SU-DHL-6 (cell line): ENCODE measurements at regions not wholly inside any gene's neighbourhood (a gene's known extent, or its start where the extent isn't known, plus 50 kb on each side); places are given as distances from the start of the nearest gene placed in this dataset.

Experiments
- H2AFZ ChIP-seq: fragments of 200-600 bp; sonication (generic); 2 replicates; pipeline ENCODE4 v1.6.1; 2014; ENCODE audit warnings: low read depth, mild to moderate bottlenecking, moderate library complexity, mixed read lengths, antibody characterized with exemption, low read length; ENCODE audit not compliant: severe bottlenecking
- H3F3A ChIP-seq: fragments of 200-600 bp; shearing (Covaris generic); 2 replicates; pipeline ENCODE4 v1.6.0; 2016; ENCODE audit warnings: antibody characterized with exemption, mild to moderate bottlenecking; ENCODE audit not compliant: insufficient read depth
- H3K27ac ChIP-seq: fragments of 200-600 bp; sonication (generic); 2 replicates; pipeline ENCODE4 v1.5.1; 2016; ENCODE audit warnings: low read depth, mild to moderate bottlenecking, low read length, moderate library complexity, mixed read lengths
- H3K27me3 ChIP-seq: fragments of 200-600 bp; sonication (generic), shearing (Covaris generic); 2 replicates; pipeline ENCODE4 v1.6.0; 2014; ENCODE audit warnings: mild to moderate bottlenecking, low read length
- H3K36me3 ChIP-seq: fragments of 200-600 bp; sonication (generic); 2 replicates; pipeline ENCODE4 v1.6.1; 2014; ENCODE audit warnings: mild to moderate bottlenecking, low read length, mixed read lengths
- H3K4me2 ChIP-seq: fragments of 300-600, 200-600 bp; shearing (Covaris generic), sonication (generic); 2 replicates; pipeline ENCODE4 v1.6.0; 2014; ENCODE audit warnings: low read length, low read depth, mild to moderate bottlenecking; ENCODE audit not compliant: poor library complexity, severe bottlenecking
- H3K4me3 ChIP-seq: fragments of 200-600 bp; sonication (generic); 2 replicates; pipeline ENCODE4 v1.5.1; 2014; ENCODE audit warnings: antibody characterized with exemption, low read length, mild to moderate bottlenecking, mixed read lengths; ENCODE audit not compliant: insufficient read depth, poor library complexity, severe bottlenecking
- H3K79me2 ChIP-seq: fragments of 200-600 bp; sonication (generic); 2 replicates; pipeline ENCODE4 v1.6.1; 2014; ENCODE audit warnings: mild to moderate bottlenecking, low read length, moderate library complexity; ENCODE audit not compliant: insufficient read depth
- H3K9ac ChIP-seq: fragments of 200-600 bp; sonication (generic); 2 replicates; pipeline ENCODE4 v1.7.0; 2014; ENCODE audit warnings: mild to moderate bottlenecking, low read length
- H3K9me2 ChIP-seq: fragments of 200-600 bp; sonication (generic); replicated peaks from 2 replicates; pipeline ENCODE4 v1.6.1; 2014; ENCODE audit warnings: low read length; ENCODE audit not compliant: insufficient read depth
- H3K9me3 ChIP-seq: fragments of 200-600 bp; sonication (generic); 2 replicates; pipeline ENCODE4 v1.6.1; 2014; ENCODE audit warnings: low read length, mixed read lengths; ENCODE audit not compliant: insufficient read depth
- H4K20me1 ChIP-seq: fragments of 200-600 bp; sonication (generic); 2 replicates; pipeline ENCODE4 v1.6.1; 2014; ENCODE audit warnings: low read depth, mild to moderate bottlenecking, antibody characterized with exemption, low read length, moderate library complexity, mixed read lengths
- EZH2phosphoT487 ChIP-seq: fragments of 200-600 bp; sonication (generic), shearing (Covaris generic); conservative IDR thresholded peaks from 2 replicates; pipeline ENCODE4 v1.6.1; 2018; ENCODE audit warnings: mild to moderate bottlenecking, antibody characterized with exemption, low read length, moderate library complexity, mixed read lengths
- TF ChIP-seq, protein P1 (sequence below): fragments of 200-600 bp; sonication (generic); IDR thresholded peaks from one replicate; pipeline ENCODE4 v1.5.1; 2017; ENCODE audit warnings: antibody characterized with exemption, mild to moderate bottlenecking, low read length, moderate library complexity; ENCODE audit not compliant: insufficient read depth, poor library complexity, severe bottlenecking

DNA sequence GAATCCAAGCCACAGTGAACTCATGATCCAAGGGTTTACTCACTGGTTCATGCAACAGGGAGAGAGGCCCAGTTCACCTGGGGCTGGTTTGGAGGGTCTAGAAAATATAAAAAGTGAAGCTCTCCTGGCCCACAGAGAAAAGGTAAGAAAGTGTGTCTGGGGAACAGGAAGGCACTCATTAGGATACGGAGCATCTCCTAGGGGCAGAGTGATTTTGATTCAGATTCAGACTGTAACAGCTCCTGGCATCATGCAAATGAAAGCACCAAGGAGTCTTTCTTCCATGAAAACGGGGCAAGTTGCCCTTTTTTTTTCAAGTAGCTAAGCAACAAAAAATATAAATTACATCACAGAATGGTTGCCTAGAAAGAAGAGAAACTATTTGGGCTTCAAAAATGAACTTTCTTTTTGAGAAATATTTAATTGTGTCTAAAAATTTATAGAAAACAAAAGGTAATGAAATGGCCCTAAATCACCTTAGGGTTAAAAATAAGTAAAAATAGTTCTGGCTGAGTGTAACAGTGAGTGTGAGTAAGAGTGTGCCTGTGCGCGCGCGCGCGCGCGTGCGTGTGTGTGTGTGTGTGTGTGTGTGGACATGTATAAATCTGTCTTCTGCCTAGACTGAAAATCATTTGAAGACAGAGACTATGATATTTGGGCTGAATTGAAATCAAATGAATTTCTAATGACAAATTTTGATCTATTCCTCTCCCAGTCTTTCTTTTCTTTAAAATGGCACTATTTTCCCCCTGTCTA, 177.8 kb upstream of the ZNF462 start:
- no peak overlapping the region for H3K9ac ChIP-seq

DNA sequence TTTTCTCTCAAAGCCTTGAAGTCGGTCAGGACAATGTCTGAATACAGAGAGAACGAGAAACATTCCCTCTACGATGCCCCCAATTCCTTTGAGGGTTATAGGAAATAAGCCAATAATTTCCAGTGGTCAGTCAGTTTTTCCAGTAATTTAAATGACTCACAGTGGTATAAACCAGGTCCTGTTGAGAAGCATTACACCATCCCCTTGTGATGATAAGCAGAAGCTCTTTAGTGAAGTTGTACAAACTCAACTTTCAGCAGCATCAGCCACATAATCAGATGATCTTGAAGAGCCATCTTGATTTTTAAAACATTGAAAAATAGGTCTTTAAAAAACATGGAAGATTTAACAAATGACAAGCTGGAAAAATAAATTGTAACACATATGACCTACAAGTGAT, 173.9 kb upstream of the ZNF462 start:
- Histone ChIP-seq H4K20me1 (no peaks in the 10 kb centered on the region), H3K4me3 (no peak overlapping the region), H3K4me2 (no peak overlapping the region), H3K36me3 (no peaks in the 10 kb centered on the region), H2AFZ (no peak overlapping the region), H3K79me2 (no peaks in the 10 kb centered on the region), H3K9me2 (no peaks in the 10 kb centered on the region), H3K27ac (no peak overlapping the region), H3K27me3 (no peaks in the 10 kb centered on the region), H3F3A (no peaks in the 10 kb centered on the region), H3K9me3 (no peaks in the 10 kb centered on the region), H3K9ac (no peak overlapping the region)
- no peak for TF ChIP-seq EZH2phosphoT487
- TF ChIP-seq, protein P1, sequence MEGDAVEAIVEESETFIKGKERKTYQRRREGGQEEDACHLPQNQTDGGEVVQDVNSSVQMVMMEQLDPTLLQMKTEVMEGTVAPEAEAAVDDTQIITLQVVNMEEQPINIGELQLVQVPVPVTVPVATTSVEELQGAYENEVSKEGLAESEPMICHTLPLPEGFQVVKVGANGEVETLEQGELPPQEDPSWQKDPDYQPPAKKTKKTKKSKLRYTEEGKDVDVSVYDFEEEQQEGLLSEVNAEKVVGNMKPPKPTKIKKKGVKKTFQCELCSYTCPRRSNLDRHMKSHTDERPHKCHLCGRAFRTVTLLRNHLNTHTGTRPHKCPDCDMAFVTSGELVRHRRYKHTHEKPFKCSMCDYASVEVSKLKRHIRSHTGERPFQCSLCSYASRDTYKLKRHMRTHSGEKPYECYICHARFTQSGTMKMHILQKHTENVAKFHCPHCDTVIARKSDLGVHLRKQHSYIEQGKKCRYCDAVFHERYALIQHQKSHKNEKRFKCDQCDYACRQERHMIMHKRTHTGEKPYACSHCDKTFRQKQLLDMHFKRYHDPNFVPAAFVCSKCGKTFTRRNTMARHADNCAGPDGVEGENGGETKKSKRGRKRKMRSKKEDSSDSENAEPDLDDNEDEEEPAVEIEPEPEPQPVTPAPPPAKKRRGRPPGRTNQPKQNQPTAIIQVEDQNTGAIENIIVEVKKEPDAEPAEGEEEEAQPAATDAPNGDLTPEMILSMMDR, result no peak

More for the DNA sequence above, 177.8 kb upstream of the ZNF462 start:
- no peaks in the 10 kb centered on the region for H3F3A ChIP-seq
- H3K79me2 ChIP-seq, result no peaks in the 10 kb centered on the region
- no peaks in the 10 kb centered on the region for H3K27me3 ChIP-seq
- no peak overlapping the region for H3K4me2 ChIP-seq
- H3K36me3 ChIP-seq, result no peaks in the 10 kb centered on the region
- no peaks in the 10 kb centered on the region for H3K9me3 ChIP-seq
- no peak overlapping the region for H3K27ac ChIP-seq
- TF ChIP-seq EZH2phosphoT487, result no peak
- TF ChIP-seq, protein P1, result no peak
- H3K9me2 ChIP-seq, result no peaks in the 10 kb centered on the region
- no peak overlapping the region for H2AFZ ChIP-seq
- no peak overlapping the region for H3K4me3 ChIP-seq
- no peaks in the 10 kb centered on the region for H4K20me1 ChIP-seq

DNA sequence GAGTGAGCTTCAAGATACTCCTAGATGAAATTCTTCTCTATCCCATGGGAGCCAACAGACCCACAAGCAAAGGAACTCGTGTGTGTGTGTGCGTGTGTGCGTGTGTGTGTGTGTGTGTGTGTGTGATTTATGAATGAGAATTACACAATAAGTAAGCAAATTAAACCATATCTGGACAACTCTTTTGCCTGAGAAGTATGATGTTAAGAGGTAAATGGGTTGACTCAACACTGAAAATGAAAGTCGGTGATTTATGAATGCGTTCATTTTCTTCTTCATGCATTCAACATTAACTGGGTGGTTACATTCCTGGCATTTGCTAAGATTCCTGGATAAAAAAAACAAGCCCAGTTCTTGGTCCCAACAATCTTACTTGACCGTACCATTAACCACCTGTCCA, 171.3 kb upstream of the ZNF462 start:
- Histone ChIP-seq H3K4me2 (no peak overlapping the region), H3F3A (no peaks in the 10 kb centered on the region), H2AFZ (no peak overlapping the region), H3K9me3 (no peaks in the 10 kb centered on the region), H3K27ac (no peak overlapping the region), H3K9me2 (no peaks in the 10 kb centered on the region), H3K27me3 (no peaks in the 10 kb centered on the region), H3K79me2 (no peaks in the 10 kb centered on the region), H3K9ac (no peak overlapping the region), H3K4me3 (no peak overlapping the region), H4K20me1 (no peaks in the 10 kb centered on the region), H3K36me3 (no peaks in the 10 kb centered on the region)
- TF ChIP-seq, protein P1, result no peak
- no peak for TF ChIP-seq EZH2phosphoT487
